GM23248 (cell line): ENCODE measurements at regions not wholly inside any gene's neighbourhood (a gene's known extent, or its start where the extent isn't known, plus 50 kb on each side); places are given as distances from the start of the nearest gene placed in this dataset.

Experiments
- DNase-seq: peaks from one replicate; pipeline ENCODE4 v3.0.0-alpha.2; 2015
- H2AFZ ChIP-seq: fragments of 200-600 bp; sonication (generic); 2 replicates; pipeline ENCODE4 v1.6.1; 2016; ENCODE audit warnings: antibody characterized with exemption
- H3F3A ChIP-seq: fragments of 200-600 bp; sonication (generic); 2 replicates; pipeline ENCODE4 v1.6.1; 2016; ENCODE audit warnings: mild to moderate bottlenecking, antibody characterized with exemption, mixed run types; ENCODE audit not compliant: insufficient read depth
- H3K27ac ChIP-seq: fragments of 200-600 bp; sonication (generic); 2 replicates; pipeline ENCODE4 v1.5.1; 2016; ENCODE audit warnings: mild to moderate bottlenecking
- H3K27me3 ChIP-seq: fragments of 200-600 bp; sonication (generic); replicated peaks from 2 replicates; pipeline ENCODE4 v1.6.1; 2016; ENCODE audit warnings: mild to moderate bottlenecking; ENCODE audit not compliant: insufficient read depth
- H3K36me3 ChIP-seq: fragments of 200-600 bp; sonication (generic); 2 replicates; pipeline ENCODE4 v1.6.1; 2016; ENCODE audit warnings: low read depth, mild to moderate bottlenecking
- H3K4me1 ChIP-seq: fragments of 200-600 bp; sonication (generic); 2 replicates; pipeline ENCODE4 v1.6.1; 2016; ENCODE audit warnings: mild to moderate bottlenecking; ENCODE audit not compliant: insufficient read depth
- H3K4me2 ChIP-seq: fragments of 200-600 bp; sonication (generic); one replicate; pipeline ENCODE4 v1.6.1; 2016; ENCODE audit warnings: mild to moderate bottlenecking; ENCODE audit not compliant: unreplicated experiment
- H3K4me3 ChIP-seq: fragments of 200-600 bp; sonication (generic); 2 replicates; pipeline ENCODE4 v1.5.1; 2016; ENCODE audit warnings: mild to moderate bottlenecking
- H3K79me2 ChIP-seq: fragments of 200-600 bp; sonication (generic); 2 replicates; pipeline ENCODE4 v1.6.1; 2016; ENCODE audit warnings: mild to moderate bottlenecking; ENCODE audit not compliant: insufficient read depth
- H3K9ac ChIP-seq: fragments of 200-600 bp; sonication (generic); 2 replicates; pipeline ENCODE4 v1.6.1; 2016; ENCODE audit warnings: mild to moderate bottlenecking
- H3K9me2 ChIP-seq: fragments of 200-600 bp; sonication (generic); 2 replicates; pipeline ENCODE4 v1.6.1; 2016; ENCODE audit warnings: mixed run types, mild to moderate bottlenecking, moderate library complexity; ENCODE audit not compliant: insufficient read depth
- H3K9me3 ChIP-seq: fragments of 200-600 bp; sonication (generic); one replicate; pipeline ENCODE4 v1.6.1; 2017; ENCODE audit warnings: low read depth
- H4K20me1 ChIP-seq: fragments of 200-600 bp; sonication (generic); 2 replicates; pipeline ENCODE4 v1.6.0; 2016; ENCODE audit not compliant: insufficient read depth
- EZH2 ChIP-seq: fragments of 200-600 bp; sonication (generic); IDR thresholded peaks from 2 replicates; pipeline ENCODE4 v1.6.1; 2018; ENCODE audit warnings: antibody characterized with exemption, mild to moderate bottlenecking; ENCODE audit not compliant: insufficient read depth, poor library complexity, severe bottlenecking
- EZH2phosphoT487 ChIP-seq: fragments of 200-600 bp; sonication (generic); IDR thresholded peaks from 2 replicates; pipeline ENCODE4 v1.6.1; 2018; ENCODE audit warnings: antibody characterized with exemption, moderate library complexity, mild to moderate bottlenecking, low read depth; ENCODE audit not compliant: insufficient read depth
- WGBS, 2 experiments: methylation state at CpG; one replicate each; pipeline ENCODE4 v1.1.6; 2015 to 2017; ENCODE audit warnings: low lambda C conversion rate in 2 of 2, low coverage in 1 of 2; ENCODE audit errors: missing lambda C conversion rate in 2 of 2; 5-methylcytosine and 5-hydroxymethylcytosine counted together
- in situ Hi-C: fragments of 300-500 bp; cut with MboI; formaldehyde crosslinking; loops from 2 replicates; pipeline ENCODE4 v1.15.0; 2020

GRCh38 chr5:156025656-156026055 lies 301.3 kb upstream of the SGCD start:
- H3K9me3 ChIP-seq, result no peaks in the 10 kb centered on the region
- no peak overlapping the region for H3K9ac ChIP-seq
- no peaks in the 10 kb centered on the region for H3K36me3 ChIP-seq
- in situ Hi-C loops, result no loop called here
- H3F3A ChIP-seq, result no peaks in the 10 kb centered on the region
- H4K20me1 ChIP-seq, result no peaks in the 10 kb centered on the region
- 8 to 11% methylated on average over 1 of the region's 1 CpG for WGBS, 2 experiments
- no peak overlapping the region for H3K4me2 ChIP-seq
- no peak overlapping the region for H2AFZ ChIP-seq
- no peaks in the 10 kb centered on the region for H3K9me2 ChIP-seq
- no peaks in the 10 kb centered on the region for H3K4me1 ChIP-seq
- no peak overlapping the region for H3K4me3 ChIP-seq
- TF ChIP-seq EZH2phosphoT487 (no peak), EZH2 (no peak)
- no peaks in the 10 kb centered on the region for H3K79me2 ChIP-seq
- DNase-seq, result no peak
- no peak overlapping the region for H3K27ac ChIP-seq
- no peaks in the 10 kb centered on the region; the same call in 1 of the 2 replicates for H3K27me3 ChIP-seq

- Histone ChIP-seq H4K20me1 (no peaks in the 10 kb centered on the region), H3K9me3 (no peaks in the 10 kb centered on the region), H3K36me3 (no peaks in the 10 kb centered on the region), H3K27me3 (no peaks in the 10 kb centered on the region; the same call in 1 of the 2 replicates), H3K4me3 (no peak overlapping the region), H3K4me2 (no peak overlapping the region), H3K4me1 (peaks cover 5% of the 10 kb centered on the region; the same call in 1 of the 2 replicates), H3K79me2 (no peaks in the 10 kb centered on the region), H2AFZ (no peak overlapping the region), H3K27ac (no peak overlapping the region), H3F3A (peaks cover 3% of the 10 kb centered on the region; the same call in 1 of the 2 replicates), H3K9me2 (no peaks in the 10 kb centered on the region), H3K9ac (no peak overlapping the region)
- 28 to 71% methylated on average over 1 of the region's 1 CpG for WGBS, 2 experiments
- no peak for TF ChIP-seq EZH2phosphoT487
- no peak for TF ChIP-seq EZH2
- DNase-seq, result no peak
- in situ Hi-C loops, result no loop called here
Measured at GRCh38 chr5:156031181-156031580, 295.8 kb upstream of the SGCD start.

- Histone ChIP-seq H3K27ac (0 out of 2 replicates have a peak overlapping the region, but pooled peaks have one; percentile 22), H2AFZ (peak overlapping the region; percentile 29; the same call in 1 of the 2 replicates), H3K9ac (no peak overlapping the region), H3K4me1 (peaks cover 10% of the 10 kb centered on the region), H3K4me3 (no peak overlapping the region), H3K9me2 (no peaks in the 10 kb centered on the region), H3K79me2 (no peaks in the 10 kb centered on the region), H4K20me1 (no peaks in the 10 kb centered on the region), H3K4me2 (no peak overlapping the region), H3K36me3 (no peaks in the 10 kb centered on the region), H3K9me3 (no peaks in the 10 kb centered on the region), H3K27me3 (no peaks in the 10 kb centered on the region), H3F3A (peaks cover 9% of the 10 kb centered on the region)
- TF ChIP-seq EZH2phosphoT487, result no peak
- TF ChIP-seq EZH2, result no peak
- peak; percentile 71 for DNase-seq
- in situ Hi-C loops, result no loop called here
Measured at GRCh38 chr5:156036640-156037039, 290.3 kb upstream of the SGCD start.

DNA sequence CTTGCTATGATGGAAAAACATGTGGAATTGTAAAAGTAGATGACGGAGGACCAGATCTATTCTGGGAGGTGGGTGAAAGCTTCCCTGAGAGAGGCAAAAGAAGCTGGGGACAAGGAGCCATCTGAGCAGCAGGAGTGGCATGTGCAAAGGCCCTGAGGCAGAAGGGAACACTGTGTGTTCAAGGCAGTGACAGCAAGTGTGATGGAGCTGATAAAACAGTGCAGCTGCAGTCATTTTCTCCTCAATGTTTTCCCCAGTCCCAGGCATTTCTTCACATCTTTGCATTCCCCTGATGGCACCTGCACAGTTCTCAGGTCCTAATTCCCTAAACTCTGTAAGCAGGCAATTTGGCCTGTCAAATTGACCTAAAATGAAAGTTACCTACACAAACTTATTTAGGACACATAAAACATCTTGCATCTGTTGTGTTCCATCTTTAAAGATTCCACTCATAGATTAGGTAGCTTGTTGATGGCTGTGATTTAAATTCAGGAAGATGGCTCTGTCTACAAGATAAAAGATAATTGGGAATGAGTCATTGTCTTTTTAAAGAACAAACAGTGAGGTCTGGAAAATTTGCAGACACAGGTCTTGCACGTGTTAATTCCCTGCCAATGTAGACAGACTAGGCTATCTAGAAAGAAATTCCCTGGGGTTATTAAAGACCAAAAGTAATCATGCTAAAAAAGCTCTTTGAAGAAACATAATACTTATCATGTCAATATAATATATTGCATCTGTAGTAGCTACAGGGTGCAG lies 289.6 kb upstream of the SGCD start:
- 34 to 39% methylated on average over 2 of the region's 2 CpGs for WGBS, 2 experiments
- no peak for DNase-seq
- no peaks in the 10 kb centered on the region for H3K9me2 ChIP-seq
- H3F3A ChIP-seq, result peaks cover 9% of the 10 kb centered on the region
- in situ Hi-C loops, result no loop called here
- no peaks in the 10 kb centered on the region for H3K36me3 ChIP-seq
- H3K4me3 ChIP-seq, result no peak overlapping the region
- H3K79me2 ChIP-seq, result no peaks in the 10 kb centered on the region
- H2AFZ ChIP-seq, result no peak overlapping the region
- no peaks in the 10 kb centered on the region for H4K20me1 ChIP-seq
- H3K9ac ChIP-seq, result no peak overlapping the region
- H3K27ac ChIP-seq, result no peak overlapping the region
- TF ChIP-seq EZH2phosphoT487 (no peak), EZH2 (no peak)
- H3K9me3 ChIP-seq, result no peaks in the 10 kb centered on the region
- H3K27me3 ChIP-seq, result no peaks in the 10 kb centered on the region
- H3K4me2 ChIP-seq, result no peak overlapping the region
- H3K4me1 ChIP-seq, result peaks cover 10% of the 10 kb centered on the region
